HG02885 (cell line): ENCODE measurements at regions not wholly inside any gene's neighbourhood (a gene's known extent, or its start where the extent isn't known, plus 50 kb on each side); places are given as distances from the start of the nearest gene placed in this dataset.

Experiments used
- ATAC-seq: cut with Tn5 transposase; IDR thresholded peaks from one replicate; pipeline ENCODE4 v1.9.1; 2021; ENCODE audit warnings: mild to moderate bottlenecking; ENCODE audit not compliant: unreplicated experiment, poor library complexity

- ATAC-seq: peak; percentile 62
These were observed 120.0 kb downstream of the SETD4 start for GRCh38 chr21:35940074-35940927.

GRCh38 chr21:35938446-35938845 lies 121.9 kb downstream of the SETD4 start:
- no peak for ATAC-seq

- no peak for ATAC-seq
These were observed 126.9 kb downstream of the SETD4 start for GRCh38 chr21:35933466-35933865.

DNA sequence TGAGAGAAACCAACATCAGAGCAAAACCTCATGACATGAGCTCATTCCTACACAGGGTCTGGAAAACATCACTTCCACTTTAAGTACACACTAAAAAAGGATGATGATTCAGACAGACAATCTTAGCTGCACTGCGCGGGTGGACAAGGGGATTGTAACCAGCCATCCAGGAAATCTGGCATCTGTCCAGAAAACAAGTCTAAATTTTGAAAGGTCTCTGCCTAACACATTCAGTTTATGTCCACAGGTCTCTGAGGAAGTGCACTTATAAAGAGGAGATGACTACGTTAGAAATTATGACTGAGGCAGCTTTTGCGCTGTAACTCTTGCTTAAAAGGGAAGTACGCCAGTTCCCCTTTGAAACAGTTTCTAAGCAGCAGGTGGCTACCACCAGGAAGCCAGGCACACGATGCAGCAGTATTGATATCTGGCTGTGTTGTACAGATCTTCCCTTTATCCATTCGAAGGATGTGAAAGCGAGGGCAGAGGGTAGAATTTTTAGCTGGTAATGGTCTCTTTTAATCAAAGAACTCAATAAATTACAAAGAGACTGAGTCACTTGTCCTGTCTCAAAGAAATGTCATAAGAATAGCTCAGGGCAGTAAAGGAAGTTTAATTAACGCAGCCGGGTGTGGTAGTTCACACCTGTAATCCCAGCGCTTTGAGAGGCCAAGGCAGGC lies 128.0 kb downstream of the SETD4 start:
- peak; percentile 96 for ATAC-seq

GRCh38 chr21:35929901-35930300 lies 130.4 kb downstream of the SETD4 start:
- no peak for ATAC-seq

DNA sequence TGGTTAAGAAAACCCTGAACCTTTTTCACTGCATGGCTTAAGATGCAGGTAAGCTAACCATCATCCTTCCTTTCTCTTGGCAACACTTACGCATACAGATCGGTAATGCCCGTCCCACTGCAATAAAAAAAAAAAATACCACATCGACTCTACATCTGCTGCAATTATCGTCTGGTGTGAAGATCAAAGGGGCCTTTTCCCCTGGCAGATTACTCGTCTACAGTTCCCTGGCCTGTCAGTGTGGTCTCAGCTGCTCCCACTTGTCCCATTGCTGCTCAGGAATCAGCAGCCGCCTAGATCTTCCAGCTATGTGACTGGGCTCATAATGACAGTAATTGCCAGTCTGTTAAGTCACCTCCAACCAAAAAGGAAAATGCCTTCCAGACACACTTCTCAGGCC lies 133.1 kb downstream of the SETD4 start:
- ATAC-seq: no peak

DNA sequence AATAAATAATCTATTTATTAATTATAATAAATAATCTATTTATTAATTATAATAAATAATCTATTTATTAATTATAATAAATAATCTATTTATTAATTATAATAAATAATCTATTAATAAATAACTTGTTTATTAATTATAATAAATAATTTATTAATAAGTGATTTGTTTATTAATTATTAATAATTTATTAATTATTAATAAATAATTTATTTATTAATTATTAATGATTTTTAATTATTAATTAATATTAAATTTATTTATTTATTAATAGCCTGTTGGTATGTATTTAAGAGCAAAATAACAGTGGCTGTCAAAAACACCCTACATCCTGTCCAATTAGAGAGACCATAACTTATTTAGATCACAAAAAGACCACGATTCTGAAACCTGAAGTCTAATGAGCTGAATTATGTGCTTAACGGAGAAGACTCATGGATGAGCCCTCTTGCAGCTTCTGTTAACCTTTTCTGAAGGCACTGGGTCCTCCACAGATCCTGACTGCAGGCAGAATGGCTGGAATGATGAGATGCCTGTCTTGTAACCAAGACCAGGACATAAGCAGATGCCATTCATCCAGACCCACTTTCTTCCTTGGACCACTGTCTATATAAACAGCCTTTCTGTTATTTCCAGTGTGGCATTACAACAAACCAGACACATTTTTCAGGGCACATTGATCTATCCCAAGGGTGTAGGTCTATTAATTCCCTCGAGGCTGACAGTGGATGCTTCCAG lies 134.2 kb downstream of the SETD4 start:
- ATAC-seq: no peak

- ATAC-seq: no peak
These were observed 134.8 kb downstream of the SETD4 start for GRCh38 chr21:35925497-35925896.

DNA sequence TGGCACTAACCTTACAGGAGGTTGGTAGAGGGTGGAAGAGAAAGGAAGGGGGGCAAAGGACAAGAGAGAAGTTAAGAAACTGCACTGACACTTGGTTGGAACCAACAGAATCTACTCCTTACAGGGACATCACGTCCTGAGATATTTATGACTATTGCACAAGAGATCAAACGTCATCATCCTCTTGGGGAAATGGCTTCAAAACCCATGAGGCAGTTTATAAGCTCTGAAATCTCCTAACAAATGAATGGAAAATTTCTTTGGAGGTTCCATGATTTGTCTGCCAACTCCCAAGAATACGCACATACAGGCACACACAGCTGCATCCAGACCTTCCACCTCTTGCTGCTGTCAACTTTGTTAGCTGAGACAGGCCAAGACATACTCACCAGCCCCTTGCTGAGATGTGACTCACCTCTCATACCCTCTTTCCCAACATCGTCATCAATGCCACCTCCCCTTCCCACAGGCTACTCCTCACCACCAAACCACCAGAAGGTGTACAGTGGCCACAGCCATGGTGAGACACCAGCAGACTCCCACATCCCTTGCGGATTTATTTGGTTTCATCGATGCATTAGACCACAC lies 135.5 kb downstream of the SETD4 start:
- ATAC-seq: no peak

GRCh38 chr21:35923971-35924370 lies 136.4 kb downstream of the SETD4 start:
- ATAC-seq: no peak

DNA sequence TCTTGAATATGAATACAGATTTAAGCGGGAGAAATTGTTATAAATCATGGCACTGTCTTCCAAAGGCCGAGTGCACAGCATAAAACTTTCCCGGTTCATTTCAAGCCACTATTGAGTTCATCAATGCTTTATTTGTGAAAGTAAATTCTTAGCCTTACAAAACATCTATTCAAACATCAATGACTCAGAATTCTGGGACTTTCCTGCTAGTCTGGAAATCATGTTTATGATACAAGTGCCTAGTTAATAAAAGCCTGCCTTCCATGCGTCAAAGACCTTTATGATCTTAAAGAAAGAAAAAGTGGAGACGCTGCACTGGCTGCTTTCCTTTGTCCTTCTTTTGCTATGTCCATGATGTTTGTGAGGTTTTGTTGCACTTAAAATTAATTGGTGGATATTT lies 137.7 kb downstream of the SETD4 start:
- no peak for ATAC-seq

GRCh38 chr21:35921471-35921870 lies 138.9 kb downstream of the SETD4 start:
- ATAC-seq: no peak

- ATAC-seq: no peak
These were observed 139.9 kb downstream of the SETD4 start for GRCh38 chr21:35920436-35920835.

GRCh38 chr21:35915030-35915429 lies 145.3 kb downstream of the SETD4 start:
- no peak for ATAC-seq

- ATAC-seq: no peak
These were observed 148.7 kb downstream of the SETD4 start for GRCh38 chr21:35911412-35912191.

GRCh38 chr21:35909456-35910223 lies 150.7 kb downstream of the SETD4 start:
- no peak for ATAC-seq

DNA sequence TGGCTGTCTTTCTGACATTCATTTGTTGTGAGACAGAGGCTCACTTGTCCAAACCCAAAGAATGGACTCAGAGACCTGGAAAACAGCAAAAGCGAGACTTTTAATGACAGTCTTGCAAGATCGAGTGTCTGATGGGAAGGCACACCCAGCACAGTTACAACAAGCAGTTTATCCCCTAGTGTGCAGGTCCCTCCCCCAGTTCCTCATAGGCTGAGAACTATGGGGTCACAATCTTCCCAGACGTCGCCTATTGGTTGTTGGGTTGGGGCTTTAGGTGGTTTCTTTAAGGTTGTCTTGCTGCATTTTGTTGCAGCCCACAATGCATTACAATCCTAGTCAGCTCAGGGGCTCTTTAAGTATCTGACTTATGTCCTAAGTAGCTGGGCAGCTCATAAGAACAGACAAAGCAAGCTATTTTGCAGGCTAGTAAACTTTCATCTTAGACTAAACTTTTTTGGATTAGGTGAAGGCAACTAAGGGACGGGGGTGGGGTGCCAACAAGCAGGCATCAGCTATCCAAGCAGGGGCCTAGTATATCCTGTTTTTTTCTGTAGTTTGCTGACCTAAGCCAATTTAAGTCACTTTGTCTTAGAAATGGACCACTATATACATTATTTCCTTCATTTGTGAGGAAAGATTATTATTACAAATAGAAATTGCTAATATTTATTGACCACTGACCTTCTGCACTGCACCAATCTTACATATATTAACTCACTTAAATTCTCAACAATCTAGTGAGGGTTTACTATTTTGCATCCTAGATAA lies 151.8 kb downstream of the SETD4 start:
- ATAC-seq: no peak

DNA sequence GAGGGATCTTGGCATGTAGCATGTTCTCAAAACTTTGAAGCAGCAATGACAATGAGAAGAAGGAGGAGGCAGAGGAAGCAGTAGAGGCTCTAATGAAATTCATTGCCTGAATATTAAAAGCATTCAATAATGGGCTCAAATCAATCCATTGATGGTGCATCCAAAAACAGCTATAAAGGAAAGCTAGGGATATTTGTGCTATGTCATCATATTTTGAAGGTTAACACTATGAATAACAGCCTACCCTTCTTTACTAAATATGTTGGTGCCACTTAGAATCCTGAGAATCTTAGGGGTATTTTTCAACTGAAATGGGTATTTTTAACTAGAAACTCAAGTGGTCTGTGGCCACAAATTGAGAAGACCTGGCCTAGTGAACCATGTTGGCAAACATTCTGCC lies 153.7 kb downstream of the SETD4 start:
- no peak for ATAC-seq

DNA sequence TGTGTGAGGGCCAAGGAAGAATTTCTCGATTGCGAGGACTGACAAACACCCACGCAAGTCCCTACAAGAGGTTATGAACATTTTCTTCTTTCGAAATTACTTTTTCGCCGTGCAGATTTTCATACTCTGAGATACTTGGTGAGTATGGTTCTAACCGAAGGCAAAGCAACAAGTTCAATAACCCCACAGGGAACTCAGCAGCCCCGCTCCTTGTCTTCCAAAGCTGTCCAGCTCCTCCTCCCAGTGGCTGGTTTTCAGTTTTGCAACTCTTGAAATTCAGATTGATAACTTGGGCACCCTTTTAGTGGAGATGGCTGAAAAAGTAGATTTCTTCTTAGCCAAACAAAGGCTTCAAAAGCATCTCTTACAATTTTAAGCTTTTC lies 154.4 kb downstream of the SETD4 start:
- no peak for ATAC-seq
